GM21367 (cell line): ENCODE measurements at regions not wholly inside any gene's neighbourhood (a gene's known extent, or its start where the extent isn't known, plus 50 kb on each side); places are given as distances from the start of the nearest gene placed in this dataset.

Experiments used
- ATAC-seq: cut with Tn5 transposase; IDR thresholded peaks from one replicate; pipeline ENCODE4 v1.9.1; 2021; ENCODE audit not compliant: unreplicated experiment

GRCh38 chr13:104106705-104107393, 1040.6 kb upstream of the SLC10A2 start:
- ATAC-seq: no peak

GRCh38 chr13:104105418-104106355, 1039.5 kb upstream of the SLC10A2 start:
- no peak for ATAC-seq

GRCh38 chr13:104099750-104100149, 1033.5 kb upstream of the SLC10A2 start:
- no peak for ATAC-seq

- ATAC-seq: no peak
Measured at GRCh38 chr13:104098421-104098820, 1032.2 kb upstream of the SLC10A2 start.

- ATAC-seq: no peak
Measured at GRCh38 chr13:104086759-104087158, 1020.5 kb upstream of the SLC10A2 start.

GRCh38 chr13:104086210-104086609, 1020.0 kb upstream of the SLC10A2 start:
- no peak for ATAC-seq

GRCh38 chr13:104085611-104086010, 1019.4 kb upstream of the SLC10A2 start:
- ATAC-seq: no peak

- no peak for ATAC-seq
Measured at GRCh38 chr13:104074326-104074725, 1008.1 kb upstream of the SLC10A2 start.

GRCh38 chr13:104071806-104072205, 1005.6 kb upstream of the SLC10A2 start:
- no peak for ATAC-seq

GRCh38 chr13:104065328-104065727, 999.1 kb upstream of the SLC10A2 start:
- no peak for ATAC-seq

- no peak for ATAC-seq
Measured at GRCh38 chr13:104057861-104058260, 991.6 kb upstream of the SLC10A2 start.

GRCh38 chr13:104045907-104046306, 979.7 kb upstream of the SLC10A2 start:
- ATAC-seq: no peak

GRCh38 chr13:104043184-104043583, 977.0 kb upstream of the SLC10A2 start:
- ATAC-seq: no peak

- no peak for ATAC-seq
Measured at GRCh38 chr13:104034891-104035290, 968.7 kb upstream of the SLC10A2 start.

GRCh38 chr13:104025303-104025702, 959.1 kb upstream of the SLC10A2 start:
- no peak for ATAC-seq

GRCh38 chr13:104024416-104025170, 958.4 kb upstream of the SLC10A2 start:
- no peak for ATAC-seq

GRCh38 chr13:104021806-104022397, 955.7 kb upstream of the SLC10A2 start:
- ATAC-seq: no peak

- no peak for ATAC-seq
Measured at GRCh38 chr13:104017317-104017716, 951.1 kb upstream of the SLC10A2 start.

- ATAC-seq: no peak
Measured at GRCh38 chr13:104015646-104016396, 949.6 kb upstream of the SLC10A2 start.
